ENCODE measurements at regions not wholly inside any gene's neighbourhood (a gene's known extent, or its start where the extent isn't known, plus 50 kb on each side); places are given as distances from the start of the nearest gene placed in this dataset.

- H3K4me3 ChIP-seq (replicated peaks in 1 of 3; ENCODE audit: low read depth in 2 of 3, low read length in 3 of 3): no peak overlapping the region
- no peak overlapping the region for H3K9ac ChIP-seq (ENCODE audit: insufficient read depth, low read length, poor library complexity, severe bottlenecking)
- H3K4me1 ChIP-seq (ENCODE audit: control insufficient read depth in 1 of 2, insufficient read depth in 2 of 2, low read length in 2 of 2): no peaks in the 10 kb centered on the region
- H3K4me2 ChIP-seq (replicated peaks; ENCODE audit: extremely low read depth, low read length, poor library complexity, severe bottlenecking): no peak overlapping the region
- Mint-ChIP-seq H3K36me3 (no peaks in the 10 kb centered on the region), H3K9me3 (peaks cover 0 to 11% (median 5%) of the 10 kb centered on the region in 7 donors), H3K27ac (no peak overlapping the region), H3K27me3 (ENCODE audit: low read depth in 3 of 3) (no peaks in the 10 kb centered on the region), H3K4me3 (no peak overlapping the region), H3K4me1 (no peaks in the 10 kb centered on the region)
- no peaks in the 10 kb centered on the region for H3K79me2 ChIP-seq (ENCODE audit: insufficient read depth, low read length)
- H3K27me3 ChIP-seq (ENCODE audit: control insufficient read depth in 2 of 2, insufficient read depth in 2 of 2, low read length in 2 of 2): no peaks in the 10 kb centered on the region
- H3K9me3 ChIP-seq (replicated peaks in 1 of 2; ENCODE audit: control insufficient read depth in 1 of 2, insufficient read depth in 1 of 2, low read length in 2 of 2): peaks cover 0 to 7% of the 10 kb centered on the region in 2 donors
- TF ChIP-seq, protein P1, sequence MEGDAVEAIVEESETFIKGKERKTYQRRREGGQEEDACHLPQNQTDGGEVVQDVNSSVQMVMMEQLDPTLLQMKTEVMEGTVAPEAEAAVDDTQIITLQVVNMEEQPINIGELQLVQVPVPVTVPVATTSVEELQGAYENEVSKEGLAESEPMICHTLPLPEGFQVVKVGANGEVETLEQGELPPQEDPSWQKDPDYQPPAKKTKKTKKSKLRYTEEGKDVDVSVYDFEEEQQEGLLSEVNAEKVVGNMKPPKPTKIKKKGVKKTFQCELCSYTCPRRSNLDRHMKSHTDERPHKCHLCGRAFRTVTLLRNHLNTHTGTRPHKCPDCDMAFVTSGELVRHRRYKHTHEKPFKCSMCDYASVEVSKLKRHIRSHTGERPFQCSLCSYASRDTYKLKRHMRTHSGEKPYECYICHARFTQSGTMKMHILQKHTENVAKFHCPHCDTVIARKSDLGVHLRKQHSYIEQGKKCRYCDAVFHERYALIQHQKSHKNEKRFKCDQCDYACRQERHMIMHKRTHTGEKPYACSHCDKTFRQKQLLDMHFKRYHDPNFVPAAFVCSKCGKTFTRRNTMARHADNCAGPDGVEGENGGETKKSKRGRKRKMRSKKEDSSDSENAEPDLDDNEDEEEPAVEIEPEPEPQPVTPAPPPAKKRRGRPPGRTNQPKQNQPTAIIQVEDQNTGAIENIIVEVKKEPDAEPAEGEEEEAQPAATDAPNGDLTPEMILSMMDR (IDR thresholded peaks at IDR 0.05): no peak
- intact Hi-C loops (cut with micrococcal nuclease): no loop called here
- H3K36me3 ChIP-seq (replicated peaks in 1 of 2; ENCODE audit: control insufficient read depth in 1 of 2, insufficient read depth in 2 of 2, low read length in 2 of 2): no peaks in the 10 kb centered on the region
- H4K20me1 ChIP-seq (ENCODE audit: insufficient read depth, low read length): no peaks in the 10 kb centered on the region
- no peak for DNase-seq
- WGBS (ENCODE audit: insufficient coverage): no CpG with 5 or more reads among the region's 2 CpGs
- H2AFZ ChIP-seq (ENCODE audit: insufficient read depth, low read depth, low read length, poor library complexity, severe bottlenecking): no peak overlapping the region
- H3K27ac ChIP-seq (ENCODE audit: low read depth in 1 of 2, low read length in 2 of 2): no peak overlapping the region
Measured at GRCh38 chr14:85037411-85037810, 492.5 kb upstream of the FLRT2 start.

GRCh38 chr14:85038526-85039352 lies 491.2 kb upstream of the FLRT2 start:
- Mint-ChIP-seq H3K27me3 (ENCODE audit: low read depth in 3 of 3) (no peaks in the 10 kb centered on the region), H3K36me3 (no peaks in the 10 kb centered on the region), H3K9me3 (peaks cover 0 to 11% (median 7%) of the 10 kb centered on the region in 7 donors), H3K4me3 (no peak overlapping the region), H3K4me1 (no peaks in the 10 kb centered on the region), H3K27ac (no peak overlapping the region)
- intact Hi-C loops (cut with micrococcal nuclease): no loop called here
- Histone ChIP-seq H3K27me3 (ENCODE audit: control insufficient read depth in 2 of 2, insufficient read depth in 2 of 2, low read length in 2 of 2) (no peaks in the 10 kb centered on the region), H3K27ac (ENCODE audit: low read depth in 1 of 2, low read length in 2 of 2) (no peak overlapping the region), H4K20me1 (ENCODE audit: insufficient read depth, low read length) (no peaks in the 10 kb centered on the region), H3K36me3 (replicated peaks in 1 of 2; ENCODE audit: control insufficient read depth in 1 of 2, insufficient read depth in 2 of 2, low read length in 2 of 2) (no peaks in the 10 kb centered on the region), H2AFZ (ENCODE audit: insufficient read depth, low read depth, low read length, poor library complexity, severe bottlenecking) (no peak overlapping the region), H3K9ac (ENCODE audit: insufficient read depth, low read length, poor library complexity, severe bottlenecking) (no peak overlapping the region), H3K4me3 (replicated peaks in 1 of 3; ENCODE audit: low read depth in 2 of 3, low read length in 3 of 3) (no peak overlapping the region), H3K9me3 (replicated peaks in 1 of 2; ENCODE audit: control insufficient read depth in 1 of 2, insufficient read depth in 1 of 2, low read length in 2 of 2) (peaks cover 0 to 7% of the 10 kb centered on the region in 2 donors), H3K79me2 (ENCODE audit: insufficient read depth, low read length) (no peaks in the 10 kb centered on the region), H3K4me1 (ENCODE audit: control insufficient read depth in 1 of 2, insufficient read depth in 2 of 2, low read length in 2 of 2) (no peaks in the 10 kb centered on the region), H3K4me2 (replicated peaks; ENCODE audit: extremely low read depth, low read length, poor library complexity, severe bottlenecking) (no peak overlapping the region)
- no peak for DNase-seq
- TF ChIP-seq, protein P1 (IDR thresholded peaks at IDR 0.05): no peak
- 84% methylated on average over 5 of the region's 7 CpGs for WGBS (ENCODE audit: insufficient coverage)

Data from CD14-positive monocyte (primary cell).